NAMALWA (cell line): ENCODE measurements at regions not wholly inside any gene's neighbourhood (a gene's known extent, or its start where the extent isn't known, plus 50 kb on each side); places are given as distances from the start of the nearest gene placed in this dataset.
A peak's percentile ranks its signal among the peaks of the same experiment; 100 is the strongest.

Experiments
- DNase-seq: peaks from one replicate; pipeline ENCODE4 v3.0.0-alpha.2; 2015; ENCODE audit warnings: low spot score

DNA sequence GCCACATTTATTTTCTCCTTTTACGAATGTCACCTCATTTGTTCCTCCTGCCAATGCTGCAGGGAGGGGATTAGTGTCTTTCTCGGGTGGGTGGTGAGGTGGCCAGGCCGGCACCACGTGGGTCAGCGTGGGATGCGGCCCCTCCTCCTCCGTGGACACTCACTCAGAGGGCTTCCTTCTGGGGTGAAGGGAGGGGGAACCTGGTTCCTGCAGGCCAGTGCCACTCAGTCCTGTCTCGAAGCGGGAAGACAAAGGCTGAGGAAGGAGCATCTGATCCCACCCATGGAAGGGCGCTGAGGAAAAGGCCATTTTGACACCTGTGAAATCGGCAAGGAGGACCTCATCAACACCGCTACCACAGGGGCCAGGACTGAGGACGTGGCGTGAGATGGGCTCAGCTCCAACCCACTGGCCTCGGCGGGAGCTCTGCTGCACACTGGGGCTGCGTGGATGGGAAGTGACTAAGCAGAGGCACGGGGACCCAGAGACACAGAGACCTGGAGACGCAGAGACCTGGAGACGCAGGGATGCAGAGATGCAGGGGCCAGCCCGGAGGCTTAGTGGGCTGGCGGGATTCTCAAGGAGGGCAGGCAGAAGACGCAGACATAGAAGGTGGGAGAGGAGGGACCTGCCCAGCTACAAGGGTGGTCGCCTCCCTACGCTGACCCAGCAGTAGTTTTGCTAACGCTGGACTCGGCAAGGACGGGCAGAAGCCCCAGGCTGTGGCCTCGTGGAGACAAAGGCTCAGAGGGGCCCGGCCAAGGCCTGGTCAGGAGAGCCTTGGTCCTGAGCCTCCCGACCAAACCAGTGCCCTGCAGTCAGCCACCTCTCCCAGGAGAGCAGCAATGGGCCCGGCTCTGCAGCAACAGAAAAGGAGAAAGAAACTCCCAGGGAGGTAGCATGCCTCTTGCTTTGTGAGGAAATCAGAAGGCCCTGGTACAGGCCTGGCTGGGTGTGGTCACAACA is 1071.2 kb downstream of the BRD1 start:
- DNase-seq, result peak; percentile 5

- no peak for DNase-seq
These were observed 1072.4 kb downstream of the BRD1 start for GRCh38 chr22:48755059-48755949.

GRCh38 chr22:48754611-48755058 is 1073.0 kb downstream of the BRD1 start:
- no peak for DNase-seq

DNA sequence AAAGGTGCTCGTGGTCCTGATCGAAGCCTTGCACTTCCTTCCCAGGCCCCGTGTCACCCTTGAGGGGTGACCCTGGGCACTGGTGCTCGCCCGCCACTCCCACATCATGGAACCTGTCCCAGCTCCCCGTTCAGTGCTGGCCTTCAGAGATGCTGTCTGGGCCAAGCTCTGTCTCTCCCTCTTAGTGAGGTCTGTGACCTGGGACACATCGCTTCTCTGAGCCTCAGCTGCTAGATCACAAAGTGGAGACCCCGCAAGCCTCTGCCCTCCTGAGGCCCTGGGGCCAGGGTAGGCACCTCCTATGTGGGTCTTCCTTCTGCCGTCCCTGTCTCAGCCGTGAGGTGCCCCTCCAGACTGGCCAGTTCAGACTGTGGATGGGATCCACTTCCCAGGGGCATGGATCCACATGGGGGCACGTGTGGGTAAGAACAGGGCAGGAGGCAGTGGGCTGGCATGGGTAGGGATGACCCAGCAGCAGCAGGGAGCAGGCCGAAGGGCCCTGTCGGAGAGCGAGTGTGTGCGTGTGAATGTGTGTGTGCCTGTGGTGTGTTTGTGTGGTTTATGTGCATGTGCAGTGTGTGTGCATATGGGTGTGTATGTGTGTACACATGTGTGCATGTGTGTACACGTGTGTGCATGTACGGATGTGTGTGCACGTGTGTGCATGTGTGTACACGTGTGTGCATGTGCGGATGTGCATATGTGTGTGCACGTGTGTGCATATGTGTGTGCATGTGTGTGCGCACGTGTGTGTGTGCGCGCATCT is 1073.7 kb downstream of the BRD1 start:
- no peak for DNase-seq

GRCh38 chr22:48753381-48753730 is 1074.3 kb downstream of the BRD1 start:
- no peak for DNase-seq

- DNase-seq, result no peak
These were observed 1075.0 kb downstream of the BRD1 start for GRCh38 chr22:48752451-48753380.

DNA sequence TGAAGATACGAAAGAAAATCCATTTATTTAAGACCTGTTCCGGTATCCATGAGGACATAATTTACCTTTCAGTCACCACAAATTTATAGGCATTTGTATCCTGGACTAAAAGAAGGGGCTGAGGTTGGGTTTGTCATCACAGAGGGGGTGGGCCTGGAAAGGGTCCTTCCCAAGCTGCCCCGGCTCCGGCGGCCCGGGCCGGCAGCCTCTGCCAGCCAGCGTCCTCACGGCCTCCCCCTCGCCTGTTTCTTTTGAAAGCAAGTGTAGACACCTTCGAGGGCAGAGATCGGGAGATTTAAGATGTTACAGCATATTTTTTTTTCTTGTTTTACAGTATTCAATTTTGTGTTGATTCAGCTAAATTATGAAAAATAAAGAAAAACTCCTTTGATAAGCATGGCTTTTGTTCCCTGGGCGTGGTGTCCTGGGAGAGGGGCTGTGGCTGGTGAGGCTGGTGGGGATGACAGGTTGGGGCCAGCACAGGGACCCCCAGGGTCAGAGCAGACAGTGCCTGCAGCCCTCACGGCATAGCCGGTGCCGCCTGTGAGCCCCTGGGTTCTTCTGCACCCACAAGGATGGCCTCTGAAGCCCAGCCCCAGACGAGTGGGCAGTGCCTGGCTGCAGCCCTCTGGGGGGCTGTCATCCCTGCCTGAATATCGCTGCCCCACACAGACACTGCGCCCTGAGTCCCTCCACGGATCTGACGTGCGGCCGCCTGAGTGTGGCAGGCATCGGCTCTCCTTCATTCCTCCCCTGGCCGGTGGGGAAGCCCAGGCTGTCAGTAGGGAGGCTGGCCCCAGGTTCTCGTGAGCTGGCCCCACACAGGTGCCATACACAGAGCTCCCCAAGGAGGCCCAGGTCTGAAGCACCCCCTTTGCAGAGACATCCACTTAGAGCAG is 1075.9 kb downstream of the BRD1 start:
- DNase-seq, result no peak

GRCh38 chr22:48750826-48751440 is 1076.7 kb downstream of the BRD1 start:
- no peak for DNase-seq

- DNase-seq, result no peak
These were observed 1077.4 kb downstream of the BRD1 start for GRCh38 chr22:48750282-48750681.

GRCh38 chr22:48749555-48750227 is 1078.0 kb downstream of the BRD1 start:
- DNase-seq, result no peak

- no peak for DNase-seq
These were observed 1078.7 kb downstream of the BRD1 start for GRCh38 chr22:48748860-48749554.

GRCh38 chr22:48748113-48748859 is 1079.4 kb downstream of the BRD1 start:
- no peak for DNase-seq

GRCh38 chr22:48746789-48747425 is 1080.8 kb downstream of the BRD1 start:
- no peak for DNase-seq

GRCh38 chr22:48745842-48746788 is 1081.6 kb downstream of the BRD1 start:
- DNase-seq, result no peak

DNA sequence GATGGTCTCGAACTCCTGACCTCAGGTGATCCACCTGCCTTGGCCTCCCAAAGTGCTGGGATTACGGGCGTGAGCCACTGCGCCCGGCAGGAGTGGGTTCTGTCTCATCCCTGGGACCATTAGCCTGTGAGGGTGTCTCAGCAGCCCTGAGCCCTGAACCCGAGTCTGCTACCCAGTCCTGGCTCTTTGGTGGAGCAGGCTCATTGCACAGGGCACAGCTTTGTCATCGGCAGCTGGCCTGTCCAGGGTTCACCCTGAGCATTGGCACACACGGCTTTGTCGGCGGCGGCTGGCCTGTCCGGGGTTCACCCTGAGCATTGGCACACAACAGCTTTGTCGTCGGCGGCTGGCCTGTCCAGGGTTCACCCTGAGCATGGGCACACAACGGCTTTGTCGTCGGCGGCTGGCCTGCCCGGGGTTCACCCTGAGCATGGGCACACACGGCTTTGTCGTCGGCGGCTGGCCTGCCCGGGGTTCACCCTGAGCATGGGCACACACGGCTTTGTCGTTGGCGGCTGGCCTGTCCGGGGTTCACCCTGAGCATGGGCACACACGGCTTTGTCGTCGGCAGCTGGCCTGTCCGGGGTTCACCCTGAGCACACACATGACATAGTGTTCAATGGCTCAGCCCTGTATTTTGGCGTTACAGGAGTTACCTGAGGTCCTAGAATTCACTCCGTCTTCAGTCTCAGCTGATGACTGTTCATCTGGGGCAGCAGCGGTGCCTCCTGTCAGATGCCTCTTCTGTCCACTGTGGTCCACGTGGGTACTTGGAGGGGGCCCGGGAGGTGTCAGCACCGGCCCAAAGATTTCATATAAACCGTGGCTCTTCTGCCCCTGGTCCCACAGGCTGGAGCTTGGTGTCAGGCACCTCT is 1082.5 kb downstream of the BRD1 start:
- DNase-seq, result no peak
